Breast epithelium (tissue), 4 donors: ENCODE measurements at regions not wholly inside any gene's neighbourhood (a gene's known extent, or its start where the extent isn't known, plus 50 kb on each side); places are given as distances from the start of the nearest gene placed in this dataset.

ENCODE experiments used
- DNase-seq, 2 donors: peaks; one replicate each; pipeline ENCODE4 v3.0.0-alpha.2; 2019; ENCODE audit warnings: low spot score in 2 of 2
- H3K27ac ChIP-seq, 2 donors: fragments of 200-600 bp; sonication (generic) in 1 of 2; one replicate each; pipeline ENCODE4 v1.5.1; 2016 to 2019; ENCODE audit warnings: mild to moderate bottlenecking in 1 of 2
- H3K27me3 ChIP-seq, 2 donors: fragments of 200-600 bp; sonication (generic) in 1 of 2; one replicate each; pipeline versions ENCODE4 v1.5.1 to v1.6.0; 2017 to 2019; ENCODE audit warnings: control low read depth in 1 of 2, mild to moderate bottlenecking in 1 of 2
- H3K36me3 ChIP-seq: fragments of 200-600 bp; one replicate; pipeline ENCODE4 v1.5.1; 2019
- H3K4me1 ChIP-seq, 2 donors: fragments of 200-600 bp; sonication (generic); one replicate each; pipeline ENCODE4 v1.5.1; 2016 to 2019; ENCODE audit warnings: control low read depth in 1 of 2
- H3K4me3 ChIP-seq, 3 donors: fragments of 200-600 bp; sonication (generic); 1 replicate in 2 of 3; 2 replicates in 1 of 3; pipeline ENCODE4 v1.5.1; 2016 to 2019; ENCODE audit warnings: mild to moderate bottlenecking in 3 of 3, moderate library complexity in 2 of 3
- H3K9me3 ChIP-seq, 2 donors: fragments of 200-600 bp; sonication (generic) in 1 of 2; one replicate each; pipeline ENCODE4 v1.5.1; 2016 to 2019; ENCODE audit warnings: control low read depth in 1 of 2
- POLR2A ChIP-seq: fragments of 450-650 bp; IDR thresholded peaks from one replicate; pipeline ENCODE4 v1.6.1; 2016; ENCODE audit warnings: antibody characterized with exemption, mild to moderate bottlenecking, moderate library complexity
- POLR2AphosphoS5 ChIP-seq, 3 donors: sonication (generic); formaldehyde crosslinking; IDR thresholded peaks; one replicate each; pipeline ENCODE4 v1.6.1; 2017; ENCODE audit warnings: antibody characterized with exemption in 3 of 3
- intact Hi-C: fragments of 100-400 bp; cut with DNase I; formaldehyde crosslinking; loops from one replicate; pipeline ENCODE4 v1.15.1; 2023; ENCODE audit warnings: low total_unique reads
- TF ChIP-seq, protein P1 (sequence below), 3 donors: fragments of 450-650 bp; IDR thresholded peaks; one replicate each; pipeline ENCODE4 v1.5.1; 2016 to 2017; ENCODE audit warnings: antibody characterized with exemption in 3 of 3, mild to moderate bottlenecking in 3 of 3, moderate library complexity in 3 of 3

DNA sequence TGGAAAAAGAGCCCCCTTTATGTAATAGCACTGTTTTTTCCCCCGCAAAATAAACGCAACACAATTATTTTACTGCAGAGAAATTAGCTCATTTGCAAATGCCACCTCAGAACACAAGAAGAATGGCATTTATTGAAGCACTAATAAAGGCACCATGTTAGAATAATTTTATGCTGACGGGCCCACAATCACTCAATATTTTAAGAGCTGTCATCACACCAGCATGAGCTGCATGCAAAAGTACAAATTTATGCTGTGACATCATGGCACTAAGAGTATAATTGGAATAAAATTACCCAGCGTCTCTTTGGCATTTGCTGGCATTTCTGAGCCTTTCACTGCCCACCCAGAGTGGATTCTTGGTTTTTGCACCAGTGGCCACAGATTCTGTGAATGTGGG lies 364.6 kb downstream of the TLE4 start:
- no peak for DNase-seq
- no peaks in the 10 kb centered on the region for H3K4me1 ChIP-seq
- H3K4me3 ChIP-seq, result no peak overlapping the region
- TF ChIP-seq, protein P1, sequence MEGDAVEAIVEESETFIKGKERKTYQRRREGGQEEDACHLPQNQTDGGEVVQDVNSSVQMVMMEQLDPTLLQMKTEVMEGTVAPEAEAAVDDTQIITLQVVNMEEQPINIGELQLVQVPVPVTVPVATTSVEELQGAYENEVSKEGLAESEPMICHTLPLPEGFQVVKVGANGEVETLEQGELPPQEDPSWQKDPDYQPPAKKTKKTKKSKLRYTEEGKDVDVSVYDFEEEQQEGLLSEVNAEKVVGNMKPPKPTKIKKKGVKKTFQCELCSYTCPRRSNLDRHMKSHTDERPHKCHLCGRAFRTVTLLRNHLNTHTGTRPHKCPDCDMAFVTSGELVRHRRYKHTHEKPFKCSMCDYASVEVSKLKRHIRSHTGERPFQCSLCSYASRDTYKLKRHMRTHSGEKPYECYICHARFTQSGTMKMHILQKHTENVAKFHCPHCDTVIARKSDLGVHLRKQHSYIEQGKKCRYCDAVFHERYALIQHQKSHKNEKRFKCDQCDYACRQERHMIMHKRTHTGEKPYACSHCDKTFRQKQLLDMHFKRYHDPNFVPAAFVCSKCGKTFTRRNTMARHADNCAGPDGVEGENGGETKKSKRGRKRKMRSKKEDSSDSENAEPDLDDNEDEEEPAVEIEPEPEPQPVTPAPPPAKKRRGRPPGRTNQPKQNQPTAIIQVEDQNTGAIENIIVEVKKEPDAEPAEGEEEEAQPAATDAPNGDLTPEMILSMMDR (IDR thresholded peaks at IDR 0.05), result no peak
- TF ChIP-seq POLR2AphosphoS5 (IDR thresholded peaks at IDR 0.05), result no peak
- no peak for TF ChIP-seq POLR2A
- no peak overlapping the region for H3K27ac ChIP-seq
- H3K9me3 ChIP-seq, result no peaks in the 10 kb centered on the region
- H3K36me3 ChIP-seq, result no peaks in the 10 kb centered on the region
- no peaks in the 10 kb centered on the region for H3K27me3 ChIP-seq
- intact Hi-C loops, result no loop called here

DNA sequence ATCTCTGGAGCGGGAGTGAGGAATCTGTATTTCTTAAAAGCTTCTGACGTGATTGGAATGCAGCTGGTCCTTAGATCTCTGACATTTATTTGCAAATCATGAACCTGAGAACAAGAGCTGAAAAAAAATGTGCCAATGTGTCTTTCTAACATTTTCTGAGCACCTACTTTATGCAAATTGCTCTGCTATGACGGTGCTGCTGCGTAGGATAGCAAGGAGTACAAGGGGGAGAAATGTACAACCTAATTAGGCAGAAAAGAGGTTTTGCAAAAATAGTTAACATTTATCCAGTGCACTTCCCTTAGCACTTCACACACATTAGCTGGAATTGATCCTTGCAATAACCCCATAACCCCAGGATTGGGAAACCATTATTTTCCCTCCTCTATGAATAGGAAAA lies 357.5 kb downstream of the TLE4 start:
- Histone ChIP-seq H3K27ac (no peak overlapping the region), H3K4me1 (no peaks in the 10 kb centered on the region), H3K36me3 (no peaks in the 10 kb centered on the region), H3K9me3 (no peaks in the 10 kb centered on the region), H3K27me3 (no peaks in the 10 kb centered on the region), H3K4me3 (no peak overlapping the region)
- no peak for DNase-seq
- intact Hi-C loops, result no loop called here
- TF ChIP-seq POLR2A, result no peak
- no peak for TF ChIP-seq POLR2AphosphoS5 (IDR thresholded peaks at IDR 0.05)
- TF ChIP-seq, protein P1 (IDR thresholded peaks at IDR 0.05), result no peak

DNA sequence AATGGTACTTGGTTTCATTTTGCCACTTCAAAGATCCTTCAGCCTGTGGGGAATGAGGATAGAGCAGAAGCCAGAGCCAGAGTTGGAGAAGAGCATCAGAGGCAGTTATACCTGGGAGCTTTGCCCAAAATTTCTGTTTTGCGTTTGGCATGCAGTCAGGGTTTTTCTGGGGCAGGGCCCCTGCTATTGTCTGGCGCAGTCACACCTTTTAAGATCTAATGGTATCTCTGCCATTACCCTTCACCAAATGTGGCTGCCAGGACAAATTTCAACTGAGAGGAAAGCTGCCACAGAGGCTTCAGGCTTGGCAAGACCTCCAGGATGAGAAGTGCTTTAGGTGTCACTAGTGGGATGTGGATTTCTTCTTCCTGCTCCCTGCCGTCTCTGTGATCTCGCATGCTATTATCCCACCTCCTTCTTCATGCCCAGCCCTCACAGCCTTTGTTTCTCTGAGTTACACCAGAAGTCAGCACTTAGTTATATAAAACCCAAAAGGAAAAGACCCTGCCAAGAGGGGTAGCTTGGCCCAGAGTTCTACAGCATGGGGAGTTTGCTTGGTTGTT lies 357.0 kb downstream of the TLE4 start:
- Histone ChIP-seq H3K4me3 (no peak overlapping the region), H3K27ac (no peak overlapping the region), H3K27me3 (no peaks in the 10 kb centered on the region), H3K36me3 (no peaks in the 10 kb centered on the region), H3K9me3 (no peaks in the 10 kb centered on the region), H3K4me1 (no peaks in the 10 kb centered on the region)
- intact Hi-C loops, result no loop called here
- no peak for TF ChIP-seq POLR2A
- TF ChIP-seq POLR2AphosphoS5 (IDR thresholded peaks at IDR 0.05), result no peak
- TF ChIP-seq, protein P1 (IDR thresholded peaks at IDR 0.05), result no peak
- no peak for DNase-seq

DNA sequence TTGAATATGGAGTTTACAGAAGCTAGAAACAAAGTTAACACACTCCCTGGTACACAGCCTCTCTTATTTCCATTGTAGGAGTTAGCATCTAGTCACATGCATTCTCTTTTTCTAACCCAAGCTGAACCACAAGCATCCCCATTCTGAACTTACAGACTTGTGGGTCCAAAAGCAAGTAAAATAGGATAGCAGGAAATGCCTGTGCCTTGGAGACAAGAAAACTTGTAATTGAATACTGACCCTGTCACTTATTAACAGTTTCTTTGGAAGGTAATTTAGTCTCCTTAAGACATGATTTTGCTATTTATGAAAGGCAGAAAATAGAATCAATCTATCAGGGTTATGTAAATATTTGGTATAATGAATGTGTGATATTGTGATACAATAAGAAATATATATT lies 353.6 kb downstream of the TLE4 start:
- Histone ChIP-seq H3K4me3 (no peak overlapping the region), H3K27ac (no peak overlapping the region), H3K9me3 (no peaks in the 10 kb centered on the region), H3K27me3 (no peaks in the 10 kb centered on the region), H3K4me1 (no peaks in the 10 kb centered on the region), H3K36me3 (no peaks in the 10 kb centered on the region)
- intact Hi-C loops, result no loop called here
- TF ChIP-seq POLR2AphosphoS5 (IDR thresholded peaks at IDR 0.05) (no peak), POLR2A (no peak)
- TF ChIP-seq, protein P1 (IDR thresholded peaks at IDR 0.05), result no peak
- DNase-seq, result no peak

GRCh38 chr9:79924836-79925235 lies 353.1 kb downstream of the TLE4 start:
- H3K27ac ChIP-seq, result no peak overlapping the region
- no peaks in the 10 kb centered on the region for H3K9me3 ChIP-seq
- no peaks in the 10 kb centered on the region for H3K36me3 ChIP-seq
- no peak for DNase-seq
- no peak for TF ChIP-seq POLR2A
- TF ChIP-seq, protein P1 (IDR thresholded peaks at IDR 0.05), result no peak
- no peaks in the 10 kb centered on the region for H3K4me1 ChIP-seq
- intact Hi-C loops, result no loop called here
- H3K4me3 ChIP-seq, result no peak overlapping the region
- no peaks in the 10 kb centered on the region for H3K27me3 ChIP-seq
